Liver (tissue), 8 donors: ENCODE measurements at regions not wholly inside any gene's neighbourhood (a gene's known extent, or its start where the extent isn't known, plus 50 kb on each side); places are given as distances from the start of the nearest gene placed in this dataset.

ENCODE experiments used
- DNase-seq: peaks from one replicate; pipeline ENCODE4 v3.0.0-alpha.2; 2017; ENCODE audit warnings: low spot score
- H3K27ac ChIP-seq, 2 donors: one replicate each; pipeline ENCODE4 v1.7.0; 2013; ENCODE audit warnings: inconsistent platforms in 2 of 2, low read length in 2 of 2, control low read depth in 1 of 2, low read depth in 1 of 2, mild to moderate bottlenecking in 1 of 2
- H3K27me3 ChIP-seq, 4 donors: one replicate each; pipeline versions ENCODE4 v1.6.1 to v1.7.0; 2013; ENCODE audit warnings: low read length in 3 of 4, inconsistent platforms in 1 of 4, mild to moderate bottlenecking in 1 of 4, moderate library complexity in 1 of 4; ENCODE audit not compliant: control insufficient read depth in 4 of 4, insufficient read depth in 4 of 4
- H3K36me3 ChIP-seq, 4 donors: one replicate each; pipeline versions ENCODE4 v1.6.1 to v1.7.0; 2013; ENCODE audit warnings: low read length in 3 of 4, mild to moderate bottlenecking in 3 of 4, low read depth in 1 of 4, moderate library complexity in 1 of 4; ENCODE audit not compliant: control insufficient read depth in 4 of 4, insufficient read depth in 3 of 4
- H3K4me1 ChIP-seq, 4 donors: one replicate each; pipeline versions ENCODE4 v1.6.1 to v1.7.0; 2013; ENCODE audit warnings: low read length in 3 of 4, mild to moderate bottlenecking in 3 of 4, moderate library complexity in 1 of 4; ENCODE audit not compliant: control insufficient read depth in 4 of 4, insufficient read depth in 4 of 4
- H3K4me3 ChIP-seq, 3 donors: one replicate each; pipeline versions ENCODE4 v1.6.1 to v1.7.0; 2013; ENCODE audit warnings: low read length in 3 of 3, control low read depth in 1 of 3, low read depth in 1 of 3, mild to moderate bottlenecking in 1 of 3
- H3K9ac ChIP-seq, 2 donors: one replicate each; pipeline ENCODE4 v1.7.0; 2013; ENCODE audit warnings: low read length in 2 of 2, mild to moderate bottlenecking in 2 of 2, moderate library complexity in 2 of 2, control low read depth in 1 of 2, low read depth in 1 of 2
- H3K9me3 ChIP-seq, 4 donors: one replicate each; pipeline versions ENCODE4 v1.6.1 to v1.7.0; 2013; ENCODE audit warnings: low read length in 3 of 4; ENCODE audit not compliant: control insufficient read depth in 4 of 4
- CTCF ChIP-seq: fragments of 150-350 bp; IDR thresholded peaks from 2 replicates; pipeline ENCODE4 v1.5.1; 2017; ENCODE audit warnings: improper control_type of control experiment, low read depth, low read length; ENCODE audit not compliant: missing input control
- EGR1 ChIP-seq, 2 donors: IDR thresholded peaks; 2 replicates each; pipeline ENCODE4 v1.6.1; 2016 to 2018; ENCODE audit warnings: antibody characterized with exemption in 2 of 2, low read depth in 2 of 2
- FOXA1 ChIP-seq: IDR thresholded peaks from 2 replicates; pipeline ENCODE4 v1.6.1; 2016; ENCODE audit warnings: antibody characterized with exemption
- FOXA2 ChIP-seq: IDR thresholded peaks from 2 replicates; pipeline ENCODE4 v1.6.1; 2016; ENCODE audit warnings: antibody characterized with exemption
- GABPA ChIP-seq, 2 donors: IDR thresholded peaks in 1 of 2; conservative IDR thresholded peaks in 1 of 2; 2 replicates each; pipeline ENCODE4 v1.6.1; 2016; ENCODE audit warnings: antibody characterized with exemption in 2 of 2, mild to moderate bottlenecking in 1 of 2, moderate library complexity in 1 of 2
- HNF4A ChIP-seq, 2 donors: conservative IDR thresholded peaks; 2 replicates each; pipeline ENCODE4 v1.6.1; 2016; ENCODE audit warnings: antibody characterized with exemption in 2 of 2, mild to moderate bottlenecking in 2 of 2
- HNF4G ChIP-seq: IDR thresholded peaks from 2 replicates; pipeline ENCODE4 v1.6.1; 2016; ENCODE audit warnings: antibody characterized with exemption
- JUND ChIP-seq, 2 donors: IDR thresholded peaks; 2 replicates each; pipeline ENCODE4 v1.6.1; 2016; ENCODE audit warnings: antibody characterized with exemption in 2 of 2
- NR2F2 ChIP-seq: IDR thresholded peaks from 2 replicates; pipeline ENCODE4 v1.6.1; 2016; ENCODE audit warnings: antibody characterized with exemption
- RAD21 ChIP-seq, 2 donors: IDR thresholded peaks; 2 replicates each; pipeline ENCODE4 v1.6.1; 2016; ENCODE audit warnings: antibody characterized with exemption in 2 of 2, mild to moderate bottlenecking in 2 of 2
- REST ChIP-seq: IDR thresholded peaks from 2 replicates; pipeline ENCODE4 v1.6.1; 2016; ENCODE audit warnings: antibody characterized with exemption, mild to moderate bottlenecking
- RXRA ChIP-seq, 2 donors: IDR thresholded peaks; 2 replicates each; pipeline ENCODE4 v1.6.1; 2017 to 2018; ENCODE audit warnings: antibody characterized with exemption in 2 of 2, mild to moderate bottlenecking in 1 of 2
- SP1 ChIP-seq: IDR thresholded peaks from 2 replicates; pipeline ENCODE4 v1.6.1; 2018; ENCODE audit warnings: antibody characterized with exemption, mild to moderate bottlenecking
- TAF1 ChIP-seq: conservative IDR thresholded peaks from 2 replicates; pipeline ENCODE4 v1.6.1; 2016; ENCODE audit warnings: antibody characterized with exemption, mild to moderate bottlenecking
- YY1 ChIP-seq: IDR thresholded peaks from 2 replicates; pipeline ENCODE4 v1.6.1; 2016; ENCODE audit warnings: antibody characterized with exemption, mild to moderate bottlenecking
- ZBTB33 ChIP-seq: IDR thresholded peaks from 2 replicates; pipeline ENCODE4 v1.6.1; 2016; ENCODE audit warnings: antibody characterized with exemption
- WGBS: extraction: QIAGEN DNeasy Blood & Tissue Kit; methylation state at CpG from one replicate; pipeline ENCODE4 v1.1.7; 2013; 5-methylcytosine and 5-hydroxymethylcytosine counted together
- TF ChIP-seq, protein P1 (sequence below): IDR thresholded peaks from 2 replicates; pipeline ENCODE4 v1.6.1; 2016; ENCODE audit warnings: antibody characterized with exemption
- TF ChIP-seq, protein P2 (sequence below): IDR thresholded peaks from 2 replicates; pipeline ENCODE4 v1.6.1; 2016; ENCODE audit warnings: antibody characterized with exemption
- donor health status: healthy.
- donor health status: healthy.
- donor health status: healthy.
- donor health status: healthy.
- donor health status: healthy.

- TF ChIP-seq TAF1 (no peak), FOXA1 (no peak), FOXA2 (no peak), GABPA (IDR thresholded peaks at IDR 0.05 in 1 of 2, conservative IDR thresholded peaks at IDR 0.05 in 1 of 2) (no peak), REST (no peak), NR2F2 (no peak), ZBTB33 (no peak), EGR1 (IDR thresholded peaks at IDR 0.05; ENCODE audit: low read depth in 2 of 2) (no peak), HNF4G (no peak), RAD21 (IDR thresholded peaks at IDR 0.05) (no peak), CTCF (no peak), YY1 (no peak)
- no peak for DNase-seq
- Histone ChIP-seq H3K4me1 (no peaks in the 10 kb centered on the region), H3K27ac (no peak overlapping the region), H3K9me3 (no peaks in the 10 kb centered on the region), H3K27me3 (no peaks in the 10 kb centered on the region), H3K4me3 (no peak overlapping the region), H3K9ac (no peak overlapping the region), H3K36me3 (no peaks in the 10 kb centered on the region)
- 88% methylated on average over 5 of the region's 5 CpGs for WGBS
Observed at GRCh38 chr9:27756418-27756817, 183.1 kb upstream of the C9orf72 start.

DNA sequence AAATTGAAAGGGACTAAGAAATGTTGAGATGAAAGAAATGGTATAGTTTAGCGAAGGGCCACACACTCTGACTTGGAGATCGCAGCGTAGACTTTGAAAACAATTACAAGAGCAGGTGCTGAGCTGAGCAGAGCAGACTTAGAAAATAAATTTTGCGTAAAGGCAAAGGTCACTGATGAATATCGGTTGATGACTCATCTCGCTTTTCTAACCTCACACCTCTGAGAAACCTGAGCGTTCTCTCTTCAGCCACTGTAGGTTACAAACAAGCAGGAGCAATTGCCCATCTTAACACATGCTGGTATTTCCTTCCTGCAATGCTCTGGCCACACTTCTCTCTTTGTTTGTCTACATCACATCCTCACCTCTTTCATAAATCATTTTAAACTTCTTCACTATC is 190.6 kb upstream of the C9orf72 start:
- Histone ChIP-seq H3K9me3 (no peaks in the 10 kb centered on the region), H3K4me1 (no peaks in the 10 kb centered on the region), H3K4me3 (no peak overlapping the region), H3K27ac (no peak overlapping the region), H3K9ac (no peak overlapping the region), H3K36me3 (no peaks in the 10 kb centered on the region), H3K27me3 (no peaks in the 10 kb centered on the region)
- WGBS: 92% methylated on average over 7 of the region's 7 CpGs
- no peak for DNase-seq
- TF ChIP-seq CTCF (no peak), YY1 (no peak), HNF4A (conservative IDR thresholded peaks at IDR 0.05) (no peak), JUND (IDR thresholded peaks at IDR 0.05) (no peak), NR2F2 (no peak), TAF1 (no peak), SP1 (no peak), ZBTB33 (no peak), RXRA (IDR thresholded peaks at IDR 0.05) (no peak), FOXA2 (no peak), GABPA (IDR thresholded peaks at IDR 0.05 in 1 of 2, conservative IDR thresholded peaks at IDR 0.05 in 1 of 2) (no peak), HNF4G (no peak)
- TF ChIP-seq, protein P1, sequence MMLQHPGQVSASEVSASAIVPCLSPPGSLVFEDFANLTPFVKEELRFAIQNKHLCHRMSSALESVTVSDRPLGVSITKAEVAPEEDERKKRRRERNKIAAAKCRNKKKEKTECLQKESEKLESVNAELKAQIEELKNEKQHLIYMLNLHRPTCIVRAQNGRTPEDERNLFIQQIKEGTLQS: no peak
- TF ChIP-seq, protein P2, sequence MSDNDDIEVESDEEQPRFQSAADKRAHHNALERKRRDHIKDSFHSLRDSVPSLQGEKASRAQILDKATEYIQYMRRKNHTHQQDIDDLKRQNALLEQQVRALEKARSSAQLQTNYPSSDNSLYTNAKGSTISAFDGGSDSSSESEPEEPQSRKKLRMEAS: no peak
